CD4-positive, alpha-beta T cell treated with Interleukin-6 for 4 hours (primary cell): ENCODE measurements at regions not wholly inside any gene's neighbourhood (a gene's known extent, or its start where the extent isn't known, plus 50 kb on each side); places are given as distances from the start of the nearest gene placed in this dataset.

Experiments
- DNase-seq: peaks from one replicate; pipeline ENCODE4 v3.0.0-alpha.2; 2020; ENCODE audit warnings: mixed read lengths

DNA sequence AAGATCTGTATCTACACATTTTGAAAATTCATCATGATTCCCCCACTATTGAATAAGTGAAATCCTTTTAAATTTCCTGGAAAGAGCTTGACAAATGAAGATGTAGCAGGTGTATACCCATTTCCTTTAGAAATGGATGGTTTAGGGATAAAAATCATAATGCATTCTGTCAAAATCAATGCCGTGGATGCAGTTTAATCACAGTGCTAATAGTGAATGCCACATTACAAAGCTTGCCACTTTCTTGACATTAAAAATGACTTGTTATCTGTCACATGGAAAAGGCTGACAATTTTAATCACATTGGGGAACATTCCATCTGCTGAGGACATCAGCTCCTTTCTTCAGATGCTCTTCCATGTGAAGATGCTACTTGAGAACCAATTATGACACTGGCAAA lies 229.6 kb downstream of the GPAM start:
- DNase-seq: no peak

DNA sequence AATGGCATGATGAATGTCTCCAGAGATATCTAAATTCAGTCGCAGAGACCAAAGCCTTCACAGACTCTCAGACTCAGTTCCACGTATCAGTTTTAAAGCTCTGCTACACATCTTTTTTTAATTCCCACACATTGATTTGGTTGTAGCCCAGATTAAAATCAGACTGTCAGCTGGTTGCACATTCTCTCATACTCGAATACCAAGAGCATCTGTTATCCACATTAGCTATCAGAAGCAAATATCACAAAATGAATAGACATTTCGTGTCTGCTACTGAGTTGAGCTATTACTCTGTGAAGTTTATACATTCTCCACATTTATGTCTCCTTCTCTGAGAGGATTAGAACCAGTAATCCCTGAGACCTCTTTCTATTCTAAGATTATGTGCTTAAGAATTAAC lies 229.2 kb downstream of the GPAM start:
- DNase-seq: no peak

DNA sequence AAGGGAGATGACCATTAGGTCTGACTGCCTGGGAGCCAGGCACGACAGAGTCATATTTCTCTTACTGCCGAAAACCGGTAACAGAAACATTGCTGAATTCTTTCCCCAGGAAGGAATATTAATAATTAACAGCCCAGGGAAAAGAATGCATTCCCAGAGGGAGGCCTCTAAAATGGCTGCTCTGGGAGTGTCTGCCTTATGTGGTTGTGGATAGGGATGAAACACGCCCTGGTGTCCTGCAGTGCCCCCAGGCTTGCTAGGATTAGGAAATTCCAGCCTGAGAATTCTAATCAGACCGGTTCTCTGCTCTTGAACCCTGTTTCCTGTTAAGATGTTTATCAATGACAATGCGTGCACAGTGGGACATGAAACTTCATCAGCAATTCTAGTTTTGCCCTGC lies 226.7 kb downstream of the GPAM start:
- no peak for DNase-seq

DNA sequence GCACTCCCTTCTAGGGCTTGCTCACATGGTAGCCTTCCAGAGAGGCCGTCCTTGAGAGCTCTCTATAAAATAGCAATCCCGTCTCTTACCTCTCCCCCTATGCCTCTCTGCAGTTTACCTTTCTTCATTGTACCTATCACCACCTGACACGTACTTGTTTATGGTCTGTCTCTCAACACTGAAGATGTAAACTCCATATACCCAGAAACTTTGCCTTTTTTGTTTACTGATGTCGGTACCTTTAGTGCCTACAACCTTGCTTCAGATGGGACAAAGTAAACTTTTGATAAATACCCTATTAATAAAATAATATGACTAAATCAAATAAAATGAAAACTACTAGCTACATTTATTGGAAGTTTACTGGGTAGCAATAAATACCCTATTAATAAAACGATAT lies 220.6 kb downstream of the GPAM start:
- no peak for DNase-seq

DNA sequence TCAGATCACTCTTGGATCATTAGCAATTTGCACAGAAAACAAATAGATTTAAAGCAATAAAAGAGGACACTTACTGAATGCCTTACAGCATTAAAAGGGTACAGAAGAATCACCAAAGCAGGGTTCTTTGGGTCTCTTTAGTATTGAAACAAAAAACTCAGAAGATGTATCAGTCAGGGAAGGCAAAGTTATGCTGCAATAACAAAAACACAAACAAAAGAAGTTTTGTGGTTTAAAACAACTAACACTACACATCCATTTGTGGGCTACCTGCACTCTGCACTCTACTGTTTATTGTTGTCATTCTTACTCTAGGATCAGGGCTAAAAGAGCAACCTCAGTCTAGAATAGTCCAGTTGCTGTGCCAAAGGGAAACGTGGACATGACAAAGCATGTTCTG lies 216.4 kb downstream of the GPAM start:
- no peak for DNase-seq

DNA sequence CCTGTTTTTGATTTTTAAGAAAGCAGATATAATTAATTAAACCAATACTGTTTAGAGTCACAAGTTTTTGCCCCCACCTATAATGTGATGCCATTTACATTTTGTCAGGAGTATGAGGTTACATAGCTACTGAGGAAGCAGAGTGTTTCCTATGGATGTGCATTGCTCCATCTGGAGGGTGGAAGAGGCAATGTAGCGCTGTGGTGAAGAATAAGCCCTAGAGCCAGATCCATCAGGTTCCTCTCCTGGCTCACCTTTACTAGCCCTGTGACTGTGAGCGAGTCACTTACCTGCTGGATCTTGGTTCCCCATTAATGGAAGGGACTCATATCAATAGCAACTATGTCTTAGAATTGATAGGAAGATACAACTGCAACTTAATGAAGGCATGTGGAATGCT lies 216.0 kb downstream of the GPAM start:
- DNase-seq: no peak

DNA sequence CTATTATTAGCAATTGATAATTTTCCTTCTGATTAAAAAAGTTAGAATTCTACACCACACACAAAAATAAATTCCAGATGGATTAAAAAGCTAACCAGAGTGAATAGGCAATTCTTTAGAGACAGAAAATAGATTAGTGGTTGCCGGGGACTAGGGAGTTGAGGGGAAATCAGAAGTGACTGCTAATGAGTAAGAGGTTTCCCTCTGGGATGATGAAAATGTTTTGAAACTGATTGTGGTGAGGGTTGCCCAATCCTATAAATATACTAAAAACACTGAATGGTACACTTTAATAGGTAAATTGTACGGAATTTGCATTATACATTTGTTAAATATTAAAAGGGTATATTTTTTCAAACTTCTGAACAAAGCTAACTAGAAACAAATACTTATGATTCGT lies 214.9 kb downstream of the GPAM start:
- DNase-seq: no peak

DNA sequence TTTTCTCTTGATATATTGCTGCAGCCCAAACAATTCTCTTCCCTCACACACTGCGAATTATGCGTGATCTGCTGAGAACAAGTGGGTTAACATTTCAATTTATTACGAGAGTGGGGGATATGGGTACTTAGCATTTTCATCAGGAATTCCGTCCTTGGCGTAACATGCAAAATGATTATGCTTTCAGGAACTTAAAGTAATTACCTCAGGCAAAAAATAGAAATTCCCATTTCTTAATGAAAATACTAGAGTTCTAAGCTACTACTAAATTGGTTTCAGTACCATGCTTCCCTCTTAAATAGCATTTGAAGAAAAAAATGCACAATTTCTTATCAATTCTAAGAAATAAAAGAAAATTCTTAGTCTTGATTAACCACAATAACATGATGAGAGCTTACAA lies 213.5 kb downstream of the GPAM start:
- no peak for DNase-seq

DNA sequence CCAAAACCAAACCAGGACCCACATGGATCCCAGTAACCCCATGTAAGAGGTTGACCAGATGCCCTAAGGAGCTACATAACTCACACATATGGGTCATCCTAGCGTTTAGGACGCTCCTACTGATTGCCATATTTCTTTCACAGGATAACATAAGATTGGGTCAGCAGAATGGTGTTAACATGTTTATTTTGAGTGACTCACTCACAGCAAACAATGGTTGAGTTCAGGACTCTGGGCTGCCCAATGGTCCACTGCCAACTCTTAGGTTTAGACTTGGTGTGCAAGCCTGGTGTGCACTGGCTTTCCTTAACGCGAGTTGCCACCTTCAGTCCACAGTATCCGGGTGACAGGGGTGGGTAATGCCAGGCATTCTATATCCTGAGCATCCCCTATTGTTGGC lies 211.5 kb downstream of the GPAM start:
- no peak for DNase-seq

DNA sequence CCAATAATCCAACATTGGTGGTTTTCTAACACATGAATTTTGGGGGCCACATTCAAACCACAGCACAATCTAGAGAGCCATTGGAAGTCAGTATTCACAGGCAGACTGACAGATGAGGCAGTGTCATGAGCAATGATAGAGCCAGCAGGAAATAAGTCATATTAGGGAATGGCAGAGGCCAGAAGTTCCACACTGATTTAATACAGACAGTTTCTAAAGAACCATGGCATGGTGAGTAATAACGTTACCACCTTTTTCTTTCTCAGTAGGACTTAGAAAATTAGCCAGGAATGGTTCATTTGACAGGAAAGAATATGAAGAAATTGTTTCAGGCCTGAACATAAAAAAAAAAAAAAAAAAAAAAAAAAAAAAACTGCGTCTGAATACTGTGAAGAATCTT lies 210.3 kb downstream of the GPAM start:
- DNase-seq: no peak

DNA sequence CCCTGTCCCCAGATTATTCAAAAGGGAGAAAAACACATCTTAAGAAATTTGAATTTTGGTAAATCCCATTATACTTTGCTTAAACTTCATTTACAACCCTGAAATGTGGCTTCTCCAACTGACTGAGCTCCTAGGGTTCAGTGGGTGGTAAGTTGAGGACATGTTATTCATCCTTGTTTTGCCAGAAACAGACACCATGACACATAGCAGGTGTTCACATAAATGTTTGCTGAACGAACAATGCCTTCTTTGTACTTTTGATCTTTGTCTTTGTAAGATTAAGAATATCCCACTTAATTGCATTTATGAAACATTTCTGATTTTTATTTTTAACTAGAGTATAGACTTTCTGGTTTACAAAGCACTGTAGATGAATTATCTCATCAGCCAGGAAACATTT lies 209.7 kb downstream of the GPAM start:
- no peak for DNase-seq

DNA sequence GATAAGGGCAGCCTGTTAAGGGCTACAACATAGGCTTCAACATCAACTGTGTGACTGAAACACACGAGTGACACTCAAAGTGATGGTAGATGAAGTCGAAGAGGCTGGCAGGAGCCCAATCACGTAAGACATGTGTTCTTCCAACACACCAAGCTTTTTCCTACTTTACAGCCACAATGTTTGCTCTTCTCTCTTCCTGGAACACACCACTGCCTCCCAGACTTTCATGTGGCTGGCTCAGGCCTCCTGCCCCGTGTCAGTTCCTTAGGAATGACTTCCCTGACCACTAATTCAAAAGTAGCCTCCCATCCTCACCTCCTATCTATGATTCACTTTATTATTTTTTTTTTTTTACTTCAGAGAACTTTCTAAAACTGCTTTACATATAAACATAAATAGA lies 209.2 kb downstream of the GPAM start:
- no peak for DNase-seq

DNA sequence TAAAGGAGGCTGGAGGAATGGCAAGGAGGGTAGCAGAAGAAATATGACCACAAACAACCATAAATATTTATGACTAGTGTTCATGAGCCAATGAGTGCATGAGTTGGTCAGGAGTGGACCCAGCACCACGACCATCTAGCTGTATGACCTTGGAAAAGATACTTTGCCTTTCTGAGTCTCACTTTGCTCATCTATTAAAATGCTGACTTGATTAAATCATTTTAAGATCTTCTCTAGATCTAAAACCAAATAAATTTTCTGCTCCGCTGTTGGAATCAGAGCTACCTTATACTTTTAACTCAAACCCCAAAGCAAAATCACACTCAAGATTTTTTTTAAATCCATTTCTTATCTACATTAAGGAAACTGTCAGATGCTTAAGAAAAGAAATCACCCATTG lies 207.0 kb downstream of the GPAM start:
- no peak for DNase-seq

DNA sequence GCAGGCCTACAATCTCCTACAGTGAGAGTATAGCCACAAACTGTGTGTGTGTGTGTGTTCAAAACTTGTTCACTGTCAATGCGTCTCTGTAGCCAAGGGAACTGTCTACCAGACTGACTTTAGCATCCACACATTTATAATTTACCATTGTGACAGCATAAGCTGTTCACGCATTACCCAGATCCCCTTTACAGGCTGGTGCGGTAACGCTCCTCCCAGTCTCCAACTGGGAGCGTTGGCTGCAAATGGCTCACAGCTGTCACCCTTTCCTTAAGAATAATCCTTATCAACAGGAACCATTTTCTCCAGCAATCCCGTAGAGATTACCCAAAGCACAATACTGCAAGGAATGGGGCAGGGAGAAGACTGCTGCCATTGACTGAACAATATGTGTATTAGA lies 199.5 kb downstream of the GPAM start:
- DNase-seq: no peak

DNA sequence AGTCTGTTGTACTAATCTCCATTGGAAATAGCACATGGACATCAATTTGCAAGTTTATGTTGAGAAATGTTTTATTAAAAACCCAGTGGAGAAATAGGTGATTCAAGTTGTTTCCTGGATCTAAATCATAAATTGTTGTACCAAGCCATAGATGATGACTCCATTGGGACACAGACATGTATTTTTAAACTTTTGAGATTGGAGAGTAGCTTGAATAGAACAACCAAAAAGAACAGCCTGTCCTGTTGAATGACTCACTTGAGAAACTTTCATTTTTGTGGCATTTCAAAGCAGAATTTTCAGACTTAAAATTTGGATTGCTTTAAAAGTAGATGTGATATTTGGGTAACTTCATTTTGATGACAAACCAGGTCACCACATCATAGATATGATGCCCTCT lies 197.5 kb downstream of the GPAM start:
- DNase-seq: no peak

DNA sequence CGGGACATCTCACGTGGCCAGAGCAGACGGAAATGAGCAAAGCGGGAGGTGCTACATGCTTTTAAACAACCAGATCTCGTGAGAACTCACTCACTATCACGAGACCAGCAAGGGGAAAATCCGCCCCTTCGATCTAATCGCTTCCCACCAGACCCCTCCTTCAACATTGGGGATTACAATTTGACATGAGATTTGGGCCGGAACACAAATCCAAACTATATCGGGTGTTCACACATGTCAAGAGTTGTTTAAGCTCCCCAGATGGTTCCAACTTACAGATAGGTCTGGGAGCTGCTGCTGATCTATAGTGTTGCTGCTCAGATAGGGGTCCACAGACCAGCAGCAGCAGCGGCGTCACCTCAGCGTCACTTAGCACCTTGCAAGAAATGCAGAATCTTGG lies 194.9 kb downstream of the GPAM start:
- DNase-seq: no peak

DNA sequence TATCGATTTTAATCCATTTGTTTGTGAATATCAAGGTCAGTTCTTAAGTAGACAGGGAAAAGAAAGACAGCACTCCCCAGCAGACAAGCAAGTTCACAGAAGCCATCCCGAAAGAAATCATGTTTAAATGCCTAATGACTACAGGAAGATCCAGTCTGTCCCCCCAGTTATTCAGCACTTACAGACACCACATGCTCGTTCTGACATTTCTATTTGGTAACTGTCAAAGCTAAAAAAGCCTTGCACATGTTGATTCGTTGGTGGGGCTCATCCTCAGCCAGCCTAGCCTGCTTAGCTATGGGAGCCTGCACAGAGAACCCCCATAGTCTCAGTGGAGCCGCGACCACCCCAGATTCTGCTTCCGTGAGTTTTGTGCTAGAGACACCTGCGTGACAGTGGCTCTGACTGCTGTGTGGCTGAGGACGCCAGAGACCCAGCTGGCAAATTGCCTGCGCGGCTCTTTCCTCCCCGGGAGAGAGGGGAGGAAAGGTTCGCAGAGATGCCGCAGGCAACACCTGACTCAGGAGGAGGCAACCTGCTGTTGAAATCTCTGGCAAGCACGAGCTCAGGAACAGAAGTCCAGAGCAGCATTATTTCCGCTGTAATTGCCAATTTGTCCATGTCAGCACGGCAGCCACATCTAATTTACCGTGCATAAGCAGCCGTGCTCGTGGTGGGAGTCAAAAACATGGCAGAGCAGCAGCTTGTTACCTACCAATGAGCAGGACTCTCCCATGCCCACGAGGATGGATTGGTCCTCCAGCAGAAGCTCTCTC lies 194.2 kb downstream of the GPAM start:
- DNase-seq: no peak

DNA sequence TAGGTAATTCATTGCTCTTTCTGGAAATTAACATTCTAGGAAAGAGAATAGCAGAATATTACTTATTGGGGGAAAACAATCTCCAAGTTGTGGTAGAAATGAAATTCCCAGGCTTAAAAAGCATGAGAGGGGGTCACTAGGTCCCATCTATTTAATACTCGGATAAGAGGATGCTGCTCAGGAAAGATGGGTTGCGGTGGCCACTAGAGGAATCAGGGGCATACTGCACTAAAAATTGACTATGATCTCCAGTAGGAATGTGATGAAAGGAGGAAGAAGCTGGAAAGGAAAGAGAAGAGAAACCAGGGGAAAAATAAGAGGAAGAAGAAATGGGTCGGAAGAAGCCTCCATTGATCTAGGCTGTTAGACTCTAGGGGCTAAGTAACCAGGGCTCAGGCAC lies 192.8 kb downstream of the GPAM start:
- DNase-seq: no peak

DNA sequence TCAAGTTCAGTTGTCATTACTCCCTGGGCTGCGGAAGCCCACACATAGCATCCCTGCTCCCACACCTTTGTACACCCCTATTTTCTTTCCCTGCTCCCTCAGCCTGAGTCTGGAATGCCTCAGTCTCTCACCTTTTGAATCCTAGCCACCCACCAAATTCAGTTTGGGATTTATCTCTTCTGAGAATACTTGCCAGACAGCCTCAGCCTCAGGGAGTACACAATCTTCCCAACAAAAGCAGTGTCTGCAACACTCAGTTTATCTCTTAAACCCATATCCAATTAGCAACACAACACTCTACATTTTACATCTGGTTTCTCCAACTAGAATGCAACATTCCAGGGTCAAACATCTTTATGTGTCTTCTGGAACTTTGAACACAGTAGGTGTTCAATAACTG lies 190.2 kb downstream of the GPAM start:
- no peak for DNase-seq

DNA sequence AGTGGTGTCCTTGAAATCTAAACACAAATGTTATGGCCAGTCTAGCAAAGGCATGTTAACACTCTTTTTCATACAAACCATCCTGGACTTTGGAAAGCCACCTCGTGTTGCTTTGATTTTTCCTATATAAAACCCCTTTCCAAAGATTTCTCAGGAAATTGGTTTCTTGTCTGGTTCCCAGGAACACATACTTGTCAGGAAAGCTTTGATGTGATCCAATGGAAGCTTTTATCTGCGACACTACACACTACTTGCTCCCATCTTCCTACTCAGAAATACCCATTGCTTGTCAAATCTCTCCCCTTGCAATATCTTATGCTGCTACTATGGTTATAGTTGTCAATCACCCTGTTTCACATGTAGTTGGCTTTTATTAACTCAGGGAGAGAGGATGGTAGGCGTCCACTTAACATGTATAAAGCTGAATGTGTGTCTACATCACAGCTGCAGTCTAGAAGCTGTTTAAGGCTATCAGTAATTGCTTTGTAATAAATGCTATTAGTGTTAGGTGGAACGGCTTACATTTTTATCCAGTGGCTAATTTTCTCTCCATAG lies 189.6 kb downstream of the GPAM start:
- DNase-seq: no peak

DNA sequence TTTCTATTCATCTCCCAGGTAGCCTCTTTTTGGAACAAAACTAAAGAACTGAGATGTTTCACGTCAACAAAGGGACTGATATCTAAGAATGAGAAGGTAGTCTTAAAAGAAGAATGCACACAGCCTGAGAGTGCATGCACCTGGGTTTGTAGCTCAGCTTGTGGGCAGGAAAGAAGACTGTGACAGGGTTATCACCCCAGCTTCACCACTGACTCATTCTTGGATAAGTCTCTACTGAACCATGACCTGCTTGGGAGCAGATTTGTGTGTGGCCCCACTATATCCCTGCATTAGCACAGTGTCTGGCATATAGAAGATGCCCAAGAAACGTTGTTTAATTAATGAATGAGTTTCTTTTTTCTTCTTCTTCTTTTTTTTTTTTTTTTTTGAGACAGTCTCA lies 187.5 kb downstream of the GPAM start:
- DNase-seq: no peak

DNA sequence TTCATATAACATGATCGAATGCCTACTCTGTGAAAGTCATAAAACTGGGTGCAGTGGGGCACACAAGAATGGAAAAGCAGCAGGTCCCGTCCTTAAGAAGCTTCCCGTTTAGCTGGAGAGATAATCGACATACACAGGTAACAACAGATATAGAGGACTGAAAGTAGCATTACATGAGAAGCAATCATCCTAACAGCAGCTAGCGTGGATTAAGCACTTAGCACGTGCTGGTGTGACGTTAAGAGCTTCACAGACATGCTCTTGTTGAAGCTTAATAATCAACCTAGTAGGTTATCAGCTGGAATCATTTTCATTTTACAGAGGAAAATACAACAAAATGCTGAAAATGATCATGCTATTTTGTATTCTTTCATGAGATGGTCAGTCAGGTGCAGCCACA lies 184.8 kb downstream of the GPAM start:
- no peak for DNase-seq

DNA sequence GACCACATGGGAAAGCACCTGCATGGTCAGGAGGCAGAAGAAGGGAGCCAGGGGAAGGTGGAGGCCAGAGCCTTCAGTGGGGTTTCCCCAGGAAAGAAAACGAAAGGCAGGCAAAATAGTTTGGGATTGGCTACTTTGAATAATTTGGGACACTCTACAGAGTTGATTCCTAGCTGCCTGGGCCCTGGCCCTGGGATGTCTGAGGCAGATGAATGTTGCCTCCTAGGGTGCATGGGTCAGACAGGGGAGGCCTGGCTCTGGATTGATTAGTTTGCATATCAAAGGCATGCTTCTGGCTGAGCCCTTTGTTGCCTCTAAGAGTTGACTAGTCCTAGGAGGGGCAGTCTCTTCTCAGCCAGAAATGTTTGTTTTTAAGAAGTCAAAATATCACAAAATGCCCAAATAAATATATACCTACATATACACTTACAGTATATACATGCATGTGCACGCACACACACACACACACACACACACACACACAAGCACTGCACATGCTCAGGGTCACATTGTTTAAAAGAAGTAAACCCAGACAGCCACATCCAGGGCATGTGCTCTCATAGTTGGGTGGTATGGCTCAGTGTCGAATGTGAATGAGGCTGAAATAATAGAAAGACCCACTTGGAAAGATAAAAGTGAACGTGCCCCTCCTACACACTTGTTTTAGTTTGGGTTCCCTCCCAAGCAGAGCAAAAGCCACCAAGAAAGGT lies 184.2 kb downstream of the GPAM start:
- no peak for DNase-seq

DNA sequence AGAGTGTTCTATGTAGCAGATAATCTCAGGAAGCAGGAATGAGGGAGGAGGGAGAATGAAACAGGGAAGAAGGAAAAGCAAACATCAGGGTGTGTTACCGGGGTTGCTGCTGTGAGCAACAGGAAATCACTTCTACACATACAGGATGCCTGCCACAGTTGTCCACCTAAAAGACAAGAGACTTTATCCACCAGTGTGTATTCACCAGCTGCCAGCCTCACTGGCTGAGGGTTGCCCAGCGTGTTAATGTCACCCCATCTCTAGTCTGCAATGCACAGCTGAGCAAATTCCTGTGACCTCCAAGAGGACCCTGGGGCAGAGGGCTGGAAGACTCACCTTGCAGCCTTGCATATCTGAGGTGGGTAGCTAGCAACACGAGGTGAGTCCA lies 183.7 kb downstream of the GPAM start:
- DNase-seq: no peak

DNA sequence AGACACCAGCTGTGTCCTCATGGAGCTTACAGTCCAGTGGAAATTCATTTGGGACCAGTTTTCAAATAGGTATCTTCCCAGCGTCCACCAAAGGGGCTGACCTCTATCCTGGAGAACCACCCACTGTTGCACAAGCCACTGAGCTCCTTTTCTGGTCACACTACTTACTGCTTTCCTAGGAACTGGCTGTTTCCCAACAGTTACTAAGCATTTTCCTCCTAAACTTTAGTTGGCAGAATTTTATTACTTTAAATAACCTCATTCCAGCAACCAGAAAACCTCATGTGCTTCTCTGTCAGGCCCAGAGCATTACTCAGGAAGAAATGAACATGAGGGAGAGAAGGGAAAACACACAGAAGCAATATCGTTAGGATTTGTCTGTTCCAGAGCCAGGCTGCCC lies 183.1 kb downstream of the GPAM start:
- DNase-seq: no peak
